ENCODE measurements at regions not wholly inside any gene's neighbourhood (a gene's known extent, or its start where the extent isn't known, plus 50 kb on each side); places are given as distances from the start of the nearest gene placed in this dataset.
A peak's percentile ranks its signal among the peaks of the same experiment; 100 is the strongest.

DNA sequence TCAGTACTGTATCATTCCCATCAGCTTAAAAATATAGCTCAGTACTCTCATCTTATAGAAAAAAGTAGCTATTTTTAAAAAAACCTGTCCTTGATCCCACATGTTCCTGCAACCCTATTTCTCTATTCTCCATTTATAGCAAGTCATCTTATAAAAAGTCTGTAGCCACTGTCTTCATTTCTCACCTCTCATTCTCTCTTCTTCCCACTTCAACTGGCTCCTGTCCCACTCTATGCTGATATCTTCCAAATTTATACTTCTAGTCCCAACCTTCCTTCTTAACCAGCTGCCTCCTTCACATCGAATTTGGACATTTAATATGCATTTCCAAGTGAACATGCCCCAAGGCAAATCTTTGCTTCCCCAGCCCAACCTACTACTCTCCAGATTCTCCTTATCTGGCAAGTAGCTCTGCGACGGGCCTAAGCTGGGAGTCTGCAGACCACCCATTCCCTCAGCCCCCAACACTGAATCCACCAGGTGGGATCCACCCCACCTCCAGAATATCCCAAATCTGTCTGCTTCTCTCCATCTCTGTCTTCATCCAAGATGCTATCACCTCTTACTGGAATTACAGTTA, 52.0 kb upstream of the TANC2 start:
- DNase-seq: no peak

- DNase-seq: no peak
Measured at GRCh38 chr17:62912363-62912762, 53.7 kb upstream of the TANC2 start.

DNA sequence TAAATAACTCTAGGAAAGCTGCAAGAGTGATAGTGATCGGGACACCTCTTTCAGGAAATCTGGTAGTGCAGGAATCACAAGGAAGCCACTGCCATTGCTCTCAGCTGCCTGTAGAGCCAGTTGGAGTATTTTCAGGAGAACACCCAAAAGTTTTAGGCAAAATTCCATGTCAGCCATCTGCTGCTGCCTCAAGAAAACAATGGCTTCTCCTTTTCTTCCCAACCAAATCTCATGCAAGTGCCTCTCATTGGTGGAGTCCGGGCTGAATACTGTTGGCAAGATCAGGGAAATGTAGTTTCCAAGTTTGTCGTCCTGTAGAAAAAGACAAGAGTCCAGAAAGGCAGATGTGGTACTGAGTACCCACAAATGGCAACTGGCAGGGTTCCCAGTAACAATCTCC, 54.9 kb upstream of the TANC2 start:
- DNase-seq: no peak

GRCh38 chr17:62910277-62910676, 55.8 kb upstream of the TANC2 start:
- DNase-seq: no peak

- no peak for DNase-seq
Measured at GRCh38 chr17:62907961-62908360, 58.1 kb upstream of the TANC2 start.

DNA sequence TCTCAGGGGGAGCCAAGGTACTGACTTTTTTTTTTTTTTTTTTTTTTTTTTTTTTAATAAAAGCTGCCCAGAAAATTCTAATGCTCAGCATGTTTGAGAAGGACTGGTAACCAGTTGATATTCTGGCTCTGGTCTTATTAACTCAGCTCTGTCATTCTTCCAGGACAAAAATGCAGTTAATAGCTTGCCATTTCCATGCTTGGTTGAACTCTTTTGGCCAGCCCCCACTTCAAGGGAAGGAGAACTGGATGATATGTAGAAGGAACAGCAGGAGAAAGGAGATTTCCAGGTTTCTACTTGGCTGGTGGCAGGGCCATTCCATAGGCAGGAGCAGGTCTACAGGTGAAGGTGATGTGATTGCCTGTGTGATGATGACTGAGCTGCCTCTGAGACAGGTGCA, 59.2 kb upstream of the TANC2 start:
- DNase-seq: no peak

DNA sequence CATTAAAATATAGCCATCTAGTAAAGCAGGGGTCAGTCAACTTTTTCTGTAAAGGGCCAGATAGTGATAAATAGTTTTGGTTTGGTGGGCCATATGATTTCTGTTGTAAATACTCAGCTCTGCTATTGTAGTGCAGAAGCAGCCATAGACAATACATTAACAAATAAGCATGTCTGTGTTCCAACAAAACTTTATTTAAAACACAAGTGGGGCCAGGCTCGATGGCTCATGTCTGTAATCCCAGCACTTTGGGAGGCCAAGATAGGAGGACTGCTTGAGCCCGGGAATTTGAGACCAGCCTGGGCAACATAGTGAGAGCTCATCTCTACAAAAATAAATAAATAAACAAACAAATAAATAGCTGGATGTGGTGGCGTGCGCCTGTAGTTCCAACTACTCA, 60.8 kb upstream of the TANC2 start:
- DNase-seq: no peak

GRCh38 chr17:62902531-62903220, 63.4 kb upstream of the TANC2 start:
- peak; percentile 56 for DNase-seq

- no peak for DNase-seq
Measured at GRCh38 chr17:62901544-62901943, 64.5 kb upstream of the TANC2 start.

DNA sequence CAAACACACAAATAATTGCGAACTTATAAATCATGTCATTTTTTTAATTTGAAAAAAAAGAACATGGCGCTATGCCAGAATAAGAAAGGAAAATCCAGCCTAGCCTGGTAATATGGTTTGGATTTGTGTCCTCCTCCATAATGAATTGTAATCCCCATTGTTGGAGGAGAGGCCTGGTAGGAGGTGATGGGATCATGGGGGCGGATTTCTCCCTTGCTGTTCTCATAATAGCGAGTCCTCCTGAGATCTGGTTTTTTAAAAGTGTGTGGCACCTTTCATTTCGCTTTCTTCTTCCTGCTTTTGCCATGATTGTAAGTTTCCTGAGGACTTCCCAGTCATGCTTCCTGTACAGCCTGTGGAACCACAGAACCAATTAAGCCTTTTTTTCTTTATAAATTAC, 65.9 kb upstream of the TANC2 start:
- DNase-seq: no peak

GRCh38 chr17:62899361-62899760, 66.7 kb upstream of the TANC2 start:
- DNase-seq: no peak

DNA sequence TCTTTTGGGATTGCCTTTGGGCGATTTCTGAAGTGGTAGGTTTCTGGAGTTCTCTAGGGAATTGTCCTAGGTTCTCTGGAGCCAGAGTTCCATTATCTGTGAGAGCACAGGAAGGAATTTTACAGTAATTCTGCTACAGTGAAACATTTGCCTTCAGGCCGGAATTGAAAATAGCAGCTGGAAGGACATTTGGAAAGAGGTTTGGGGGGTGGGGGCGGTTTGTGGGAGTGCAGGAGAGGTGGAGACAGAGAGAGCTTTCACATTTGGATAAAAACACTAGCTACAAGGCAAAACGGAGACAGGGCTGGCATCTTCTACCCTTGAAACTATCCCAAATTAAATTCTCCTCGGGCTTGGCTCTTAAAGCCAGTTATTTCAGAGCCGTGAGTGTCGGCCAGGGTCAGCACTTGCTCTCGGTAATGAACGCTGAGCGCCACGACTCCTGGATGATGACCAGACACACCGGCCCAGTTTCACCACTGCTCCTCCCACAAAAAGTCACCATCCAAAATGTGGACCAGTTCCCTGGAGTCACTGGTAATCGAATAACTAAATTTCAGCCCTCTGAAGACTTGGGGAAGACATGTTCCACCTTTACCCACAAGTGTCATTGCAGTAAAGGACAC, 67.7 kb upstream of the TANC2 start:
- DNase-seq: no peak

DNA sequence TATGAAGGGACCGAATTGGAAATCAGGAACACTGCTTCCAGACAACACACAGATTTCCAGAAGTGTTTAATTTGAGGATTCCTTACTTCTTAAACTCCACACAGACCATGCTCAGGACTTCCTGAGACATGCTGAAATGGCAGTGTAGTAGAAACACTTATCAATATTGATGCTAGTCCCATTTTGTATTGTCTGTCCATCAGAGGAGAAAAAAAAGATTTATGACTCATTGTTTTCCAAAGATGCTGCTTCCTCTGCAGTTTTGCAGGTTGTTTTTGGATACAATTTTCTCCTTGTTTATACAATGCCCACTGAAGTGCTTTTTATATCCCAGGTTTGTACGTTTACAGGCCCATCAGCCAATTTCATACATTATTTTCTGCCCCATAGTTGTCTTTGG, 68.3 kb upstream of the TANC2 start:
- no peak for DNase-seq

- DNase-seq: no peak
Measured at GRCh38 chr17:62895320-62896301, 70.4 kb upstream of the TANC2 start.

GRCh38 chr17:62892870-62893338, 73.1 kb upstream of the TANC2 start:
- peak; percentile 54 for DNase-seq

DNA sequence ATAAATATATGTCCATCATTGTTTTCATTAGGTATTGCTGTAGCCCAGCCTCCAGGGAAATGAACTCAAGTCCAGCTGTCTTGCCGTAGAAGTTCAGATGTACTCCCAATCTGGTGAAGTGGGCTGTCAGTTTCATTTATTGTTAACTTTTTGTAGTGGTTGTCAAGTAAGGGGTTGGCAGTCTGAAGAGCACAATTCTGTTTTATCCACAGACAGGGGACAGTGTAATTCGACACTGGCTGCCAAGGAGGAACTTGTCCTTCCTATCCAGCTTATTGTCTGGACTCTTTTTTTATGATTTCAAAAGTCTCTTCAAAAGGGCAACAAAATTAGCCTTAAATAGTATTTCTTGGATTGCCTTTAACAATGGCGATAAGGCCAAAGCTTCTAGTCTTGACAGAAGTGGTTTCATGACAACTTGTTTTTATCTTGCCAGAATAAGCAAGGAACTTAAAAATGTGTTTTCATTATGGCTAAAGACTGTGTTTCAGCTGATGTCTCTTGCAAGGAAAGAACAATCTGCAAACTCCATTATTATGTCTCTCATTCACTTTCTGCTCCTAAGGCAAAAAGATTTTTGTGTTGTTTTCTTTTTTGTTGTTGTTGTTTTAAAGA, 73.9 kb upstream of the TANC2 start:
- no peak for DNase-seq

- DNase-seq: no peak
Measured at GRCh38 chr17:62891659-62892058, 74.4 kb upstream of the TANC2 start.

DNA sequence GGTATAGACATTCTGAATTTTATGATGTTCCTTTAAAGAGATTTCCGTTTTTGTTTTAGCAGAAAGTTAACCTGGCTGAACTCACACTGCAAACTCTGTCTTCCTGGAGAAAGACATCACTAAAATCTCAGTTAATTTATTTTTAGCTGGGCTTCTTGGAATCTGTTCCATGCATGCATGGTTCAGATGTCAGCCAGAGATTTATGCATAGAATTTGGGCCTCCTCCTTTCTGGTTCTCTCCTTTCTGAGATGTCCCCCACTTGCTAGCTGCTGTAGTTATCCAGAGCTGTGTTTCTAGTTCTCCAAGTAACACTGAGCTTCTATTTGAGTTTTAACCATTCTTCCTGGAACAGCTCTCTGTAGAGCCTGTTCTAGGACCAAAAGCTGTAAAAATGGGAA, 77.3 kb upstream of the TANC2 start:
- DNase-seq: no peak

GRCh38 chr17:62888148-62888547, 77.9 kb upstream of the TANC2 start:
- DNase-seq: no peak

DNA sequence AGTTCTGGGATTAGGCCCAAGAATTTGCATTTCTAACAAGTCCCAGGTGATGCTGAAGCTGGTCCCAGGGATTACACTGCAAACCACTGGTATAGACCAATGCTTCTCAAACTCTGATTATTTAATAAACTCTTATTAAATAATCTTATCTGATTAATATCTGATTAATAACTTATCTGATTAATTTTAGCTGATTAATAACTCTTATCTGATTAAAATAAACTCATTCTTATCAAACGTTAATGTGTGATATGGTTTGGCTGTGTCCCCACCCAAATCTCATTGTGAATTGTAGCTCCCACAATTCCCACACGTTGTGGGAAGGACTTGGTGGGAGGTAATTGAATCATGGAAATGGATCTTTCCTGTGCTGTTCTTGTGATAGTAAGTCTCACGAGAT, 78.6 kb upstream of the TANC2 start:
- DNase-seq: no peak

DNA sequence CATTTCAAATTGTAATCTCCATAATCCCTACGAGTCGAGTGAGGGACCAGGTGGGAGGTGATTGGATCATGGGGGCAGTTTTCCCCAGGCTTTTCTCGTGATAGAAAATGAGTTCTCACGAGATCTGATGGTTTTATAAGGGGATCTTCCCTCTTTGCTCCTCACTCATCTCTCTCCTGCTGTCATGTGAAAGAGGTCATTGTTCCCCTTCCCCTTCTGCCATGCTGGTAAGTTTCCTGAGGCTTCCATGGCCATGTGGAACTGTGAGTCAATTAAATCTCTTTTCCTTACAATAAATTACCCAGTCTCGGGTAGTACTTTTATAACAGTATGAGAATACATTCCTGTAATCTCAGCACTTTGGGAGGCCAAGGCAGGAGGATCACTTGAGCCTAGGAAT, 76.7 kb upstream of the MARCHF10 start:
- DNase-seq: no peak

DNA sequence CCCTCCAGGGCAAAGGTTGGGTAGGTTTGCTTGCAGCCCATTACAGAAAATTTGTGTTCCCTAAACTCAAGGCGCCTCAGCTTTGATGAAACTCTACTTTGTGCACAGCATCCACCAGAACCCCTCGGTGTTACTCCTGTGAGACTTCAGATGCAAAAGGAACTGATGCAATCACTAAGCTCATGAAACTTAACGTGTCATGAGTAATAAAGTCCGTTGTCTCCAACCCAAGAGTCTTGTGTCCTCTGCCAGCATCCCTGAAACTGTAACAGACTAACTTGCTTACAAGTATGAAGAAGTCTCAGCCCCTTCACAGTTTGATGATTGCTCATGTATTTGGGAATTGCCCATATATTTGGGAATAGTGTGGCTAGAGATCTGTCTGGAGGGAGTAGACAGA, 74.8 kb upstream of the MARCHF10 start:
- DNase-seq: peak; percentile 29

DNA sequence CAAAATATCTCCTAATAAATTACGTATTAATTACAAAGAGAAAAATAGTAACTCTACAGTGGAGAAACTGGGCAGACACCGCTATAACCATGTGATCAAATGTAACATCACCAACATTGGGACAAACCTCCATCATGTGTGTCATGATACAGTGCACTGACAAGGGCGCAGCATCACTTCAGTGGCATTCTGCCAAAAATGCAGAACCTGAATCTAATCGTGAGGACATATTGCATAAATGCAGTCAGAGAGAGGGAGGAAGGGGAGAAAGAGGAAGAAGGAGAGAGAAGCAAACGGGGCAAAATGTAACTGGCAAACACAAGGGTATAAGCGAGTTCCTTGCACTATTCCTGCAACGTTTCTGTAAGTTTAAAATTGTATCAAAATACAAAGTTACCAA, 74.2 kb upstream of the MARCHF10 start:
- peak; percentile 75 for DNase-seq
